HEK293T (cell line): ENCODE measurements at regions not wholly inside any gene's neighbourhood (a gene's known extent, or its start where the extent isn't known, plus 50 kb on each side); places are given as distances from the start of the nearest gene placed in this dataset.

Experiments used
- ELF4 ChIP-seq: fragments of 450-650 bp; IDR thresholded peaks from 2 replicates; pipeline ENCODE4 v1.6.1; 2017; ENCODE audit warnings: antibody characterized with exemption
- L3MBTL2 ChIP-seq: fragments of 450-650 bp; conservative IDR thresholded peaks from 2 replicates; pipeline ENCODE4 v1.6.1; 2016; ENCODE audit warnings: mild to moderate bottlenecking
- NFRKB ChIP-seq: fragments of 450-650 bp; IDR thresholded peaks from 2 replicates; pipeline ENCODE4 v1.6.1; 2016; ENCODE audit warnings: mild to moderate bottlenecking, moderate library complexity
- SUZ12 ChIP-seq: fragments of 450-650 bp; IDR thresholded peaks from 2 replicates; pipeline ENCODE4 v1.6.1; 2016; ENCODE audit warnings: mild to moderate bottlenecking

DNA sequence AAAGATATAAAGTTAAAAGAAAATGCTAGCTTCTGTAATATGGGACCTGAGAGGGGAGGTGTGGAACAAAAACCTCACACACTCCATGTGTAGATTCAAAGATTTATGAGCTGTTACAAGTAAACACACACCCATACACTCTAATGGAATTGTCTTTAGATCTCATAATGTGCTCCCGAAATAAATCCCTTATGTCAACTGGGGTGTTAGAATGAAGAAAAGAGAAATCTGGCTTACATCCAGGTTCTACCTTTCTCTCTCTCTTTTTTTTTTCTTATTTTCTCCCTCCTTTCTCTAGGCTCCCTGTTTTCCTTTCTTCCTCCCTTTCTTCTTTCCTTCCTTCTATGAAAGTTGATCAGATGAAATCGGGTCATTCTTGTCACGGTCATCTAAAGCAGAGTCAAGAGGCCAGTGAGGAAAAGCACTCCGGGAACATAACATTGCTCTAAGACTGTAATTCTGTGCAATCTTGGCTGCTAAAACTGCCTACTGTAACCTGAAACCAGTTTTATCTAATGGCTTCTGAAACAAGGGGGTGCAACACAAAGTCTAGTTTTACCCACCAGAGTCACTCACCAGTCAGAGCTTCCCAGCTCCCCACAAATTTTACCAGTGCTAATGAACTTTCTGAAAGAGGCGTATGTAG is 68.3 kb upstream of the BTBD3 start:
- TF ChIP-seq NFRKB (no peak), L3MBTL2 (no peak), SUZ12 (no peak), ELF4 (no peak)
